Activated naive CD8-positive, alpha-beta T cell treated with anti-CD3 and anti-CD28 coated beads, Interleukin-2, amount 10 ng/mL, durations not matched to agents 7 days and 5 days (primary cell): ENCODE measurements at regions not wholly inside any gene's neighbourhood (a gene's known extent, or its start where the extent isn't known, plus 50 kb on each side); places are given as distances from the start of the nearest gene placed in this dataset.
A peak's percentile ranks its signal among the peaks of the same experiment; 100 is the strongest.
"Not testable (repeated sequence)": the region's sequence is repeated elsewhere in the genome, so short reads cannot be mapped to it uniquely, and the experiment has no call there.

Source experiments
- ATAC-seq: fragments of 150-1000 bp; cut with Tn5 transposase; one replicate; pipeline ENCODE4 v1.10.0; 2021; ENCODE audit warnings: low read depth, moderate library complexity
- POLR2A ChIA-PET: fragments of 350-600 bp; sonication (Branson Sonifier 250); formaldehyde crosslinking; loops from one replicate; lab custom pipeline; 2021; ENCODE audit warnings: antibody characterized with exemption; lab: Charles Lee
- DNase-seq: peaks from one replicate; pipeline ENCODE4 v3.0.0; 2021
- H3K27ac Mint-ChIP-seq: one replicate; pipeline ENCODE4 v1.8.0; 2022; ENCODE audit warnings: mild to moderate bottlenecking, mixed read lengths
- H3K27me3 Mint-ChIP-seq: one replicate; pipeline ENCODE4 v1.8.0; 2022; ENCODE audit warnings: mild to moderate bottlenecking, moderate library complexity, mixed read lengths
- H3K36me3 Mint-ChIP-seq: one replicate; pipeline ENCODE4 v1.8.0; 2021; ENCODE audit warnings: mild to moderate bottlenecking, mixed read lengths
- H3K4me1 Mint-ChIP-seq: one replicate; pipeline ENCODE4 v1.8.0; 2021; ENCODE audit warnings: mixed read lengths
- H3K4me3 Mint-ChIP-seq: one replicate; pipeline ENCODE4 v1.8.0; 2022; ENCODE audit warnings: mild to moderate bottlenecking, moderate library complexity, mixed read lengths
- H3K9me3 Mint-ChIP-seq: one replicate; pipeline ENCODE4 v1.8.0; 2021; ENCODE audit warnings: mixed read lengths

DNA sequence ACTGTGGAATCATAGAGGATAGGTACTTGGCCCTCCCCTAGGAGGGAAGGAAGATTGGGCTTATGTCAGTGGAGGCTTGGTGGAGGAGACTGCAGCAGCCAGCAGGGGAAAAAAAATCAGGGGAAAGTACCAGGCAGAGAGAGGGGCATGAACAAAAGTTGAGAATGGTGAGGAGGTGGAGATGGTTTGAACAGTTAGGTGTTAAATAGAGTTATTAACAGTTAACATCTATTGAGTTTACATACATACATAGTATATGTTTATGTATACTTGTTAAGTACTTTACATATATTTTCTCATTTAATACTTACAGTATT is 136.5 kb upstream of the HNRNPU start:
- no peak overlapping the region for H3K27ac Mint-ChIP-seq
- peaks cover 3% of the 10 kb centered on the region for H3K4me1 Mint-ChIP-seq
- no peak for DNase-seq
- ATAC-seq, result no peak
- peaks cover 2% of the 10 kb centered on the region for H3K27me3 Mint-ChIP-seq
- peaks cover 3% of the 10 kb centered on the region for H3K36me3 Mint-ChIP-seq
- no peak overlapping the region for H3K4me3 Mint-ChIP-seq
- POLR2A ChIA-PET, result no interaction called here
- H3K9me3 Mint-ChIP-seq, result peaks cover 3% of the 10 kb centered on the region

DNA sequence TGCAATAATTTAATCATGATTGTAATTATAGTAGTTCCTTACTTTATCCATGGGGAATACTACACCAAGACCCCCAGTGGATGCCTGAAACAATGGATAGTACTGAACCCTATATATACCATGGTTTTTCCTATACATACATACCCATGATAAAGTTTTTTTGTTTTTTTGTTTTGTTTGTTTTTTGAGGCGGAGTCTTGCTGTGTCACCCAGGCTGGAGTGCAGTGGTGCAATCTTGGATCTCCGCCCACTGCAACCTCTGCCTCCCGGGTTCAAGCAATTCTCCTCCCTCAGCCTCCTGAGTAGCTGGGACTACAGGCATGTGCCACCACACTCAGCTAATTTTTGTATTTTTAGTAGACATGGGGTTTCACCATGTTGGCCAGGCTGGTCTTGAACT is 135.3 kb upstream of the HNRNPU start:
- H3K27me3 Mint-ChIP-seq, H3K27ac Mint-ChIP-seq, H3K9me3 Mint-ChIP-seq, H3K4me1 Mint-ChIP-seq, DNase-seq, H3K4me3 Mint-ChIP-seq, POLR2A ChIA-PET, H3K36me3 Mint-ChIP-seq, ATAC-seq: not testable (repeated sequence)

DNA sequence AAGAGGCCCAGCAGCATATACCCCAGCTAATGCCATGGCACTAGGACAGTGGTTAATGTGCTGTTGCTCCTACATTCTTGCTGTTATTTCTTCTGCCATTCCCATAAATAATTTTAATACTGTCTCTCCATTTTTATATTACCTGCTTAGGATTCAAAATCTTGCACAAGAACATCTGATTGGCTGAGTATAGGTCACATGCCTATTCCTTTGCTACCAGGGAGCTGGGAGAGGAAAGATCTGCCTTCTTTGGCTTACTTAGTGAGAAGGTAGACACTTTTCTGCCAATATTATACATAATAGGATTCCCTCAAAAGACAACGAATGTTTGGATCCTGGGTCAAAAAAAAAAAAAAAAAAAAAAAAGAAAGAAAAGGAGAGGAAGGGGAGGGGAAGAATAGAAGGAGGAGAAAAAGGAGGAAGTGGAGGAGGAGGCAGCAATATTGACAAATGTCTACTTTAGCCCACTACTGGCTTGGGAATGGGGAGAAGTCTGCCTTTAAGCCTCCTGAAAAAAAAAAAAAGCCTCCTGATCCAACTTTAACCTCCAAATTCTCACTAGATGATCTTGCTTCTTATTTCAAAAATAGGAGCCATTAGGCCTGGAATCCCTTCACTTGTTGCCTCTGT is 134.5 kb upstream of the HNRNPU start:
- POLR2A ChIA-PET, result no interaction called here
- H3K4me1 Mint-ChIP-seq, result peaks cover 3% of the 10 kb centered on the region
- no peak overlapping the region for H3K4me3 Mint-ChIP-seq
- peaks cover 3% of the 10 kb centered on the region for H3K36me3 Mint-ChIP-seq
- H3K27me3 Mint-ChIP-seq, result peaks cover 2% of the 10 kb centered on the region
- ATAC-seq (no peak), DNase-seq (no peak)
- H3K27ac Mint-ChIP-seq, result no peak overlapping the region
- peaks cover 3% of the 10 kb centered on the region for H3K9me3 Mint-ChIP-seq

DNA sequence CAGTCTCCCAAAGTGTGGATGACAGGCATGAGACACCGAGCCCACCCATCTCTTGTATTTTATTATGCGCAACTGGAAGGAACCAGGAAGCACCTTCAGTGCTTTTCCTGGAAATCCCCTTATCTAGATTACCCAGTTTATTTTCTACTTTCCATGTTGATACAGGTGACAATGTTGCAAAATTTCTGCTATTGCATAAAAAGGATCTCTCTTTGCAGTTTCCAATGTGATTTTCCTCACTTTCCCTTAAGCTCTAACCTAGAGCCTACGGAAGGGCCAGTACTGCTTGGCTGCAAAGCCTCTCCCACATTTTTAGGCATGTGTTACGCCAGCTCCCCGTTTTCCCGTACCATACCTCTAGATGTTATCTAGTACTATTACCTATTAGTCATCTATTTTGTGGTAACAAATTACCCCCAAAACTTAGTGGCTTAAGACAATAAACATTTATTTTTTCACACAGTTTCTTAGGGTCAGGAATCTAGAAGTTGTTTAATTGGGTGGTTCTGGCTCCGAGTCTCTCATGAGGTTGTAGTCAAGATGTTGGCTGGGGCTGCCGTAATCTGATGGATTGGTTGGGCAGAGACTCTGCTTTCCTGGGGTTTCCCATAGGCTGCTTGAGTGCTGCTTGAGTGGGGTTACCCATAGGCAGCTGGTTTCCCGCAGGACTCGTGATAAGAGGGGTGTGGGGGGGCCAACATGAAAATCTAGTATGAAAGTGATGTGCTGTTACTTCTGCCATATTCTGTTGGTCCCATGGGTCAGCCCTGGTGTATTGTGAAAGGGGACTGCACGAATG is 131.5 kb upstream of the HNRNPU start:
- ATAC-seq (no peak), DNase-seq (no peak)
- H3K4me3 Mint-ChIP-seq, result no peak overlapping the region
- no peak overlapping the region for H3K27ac Mint-ChIP-seq
- POLR2A ChIA-PET, result no interaction called here
- H3K36me3 Mint-ChIP-seq, result no peaks in the 10 kb centered on the region
- H3K4me1 Mint-ChIP-seq, result peaks cover 2% of the 10 kb centered on the region
- peaks cover 2% of the 10 kb centered on the region for H3K27me3 Mint-ChIP-seq
- H3K9me3 Mint-ChIP-seq, result peaks cover 3% of the 10 kb centered on the region

DNA sequence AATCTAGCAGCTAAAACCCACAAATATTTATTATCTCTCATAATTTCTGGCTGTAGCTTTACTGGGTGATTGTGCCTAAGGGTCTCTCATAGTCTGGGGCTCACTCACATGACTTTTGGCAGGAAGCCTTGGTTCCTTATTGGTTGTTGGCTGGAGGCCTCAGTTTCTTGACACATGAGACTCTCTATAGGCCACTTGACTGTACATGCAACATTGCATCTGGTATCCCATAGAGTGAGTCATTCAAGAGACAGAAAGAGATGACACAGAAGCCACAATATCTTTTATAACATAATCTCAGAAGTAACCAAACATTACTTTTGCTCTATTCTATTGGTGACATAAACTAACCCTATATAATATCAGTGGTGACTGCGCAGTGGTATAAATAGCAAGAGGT is 128.5 kb upstream of the HNRNPU start:
- Mint-ChIP-seq H3K9me3 (peaks cover 1% of the 10 kb centered on the region), H3K27me3 (no peaks in the 10 kb centered on the region)
- POLR2A ChIA-PET, result no interaction called here

DNA sequence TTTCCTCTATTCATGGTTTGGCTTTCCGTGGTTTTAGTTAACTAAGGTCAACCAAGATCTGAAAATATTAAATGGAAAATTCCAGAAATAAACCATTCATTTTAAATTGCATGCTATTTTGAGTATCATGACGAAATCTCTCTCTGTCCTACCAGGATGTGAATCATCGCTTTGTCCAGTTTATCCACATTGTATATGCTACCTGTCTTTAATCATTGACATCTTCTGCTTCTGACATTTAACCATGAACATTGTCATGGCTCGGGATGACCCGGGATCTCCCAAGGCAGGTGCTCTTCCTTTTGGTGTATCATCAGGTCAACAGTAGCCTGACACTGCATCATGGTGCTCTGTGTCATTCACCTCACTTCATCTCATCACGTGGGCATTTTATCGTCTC is 125.5 kb upstream of the HNRNPU start:
- H3K27me3 Mint-ChIP-seq, result no peaks in the 10 kb centered on the region
- H3K4me1 Mint-ChIP-seq, result no peaks in the 10 kb centered on the region
- H3K9me3 Mint-ChIP-seq, result no peaks in the 10 kb centered on the region
- ATAC-seq, result no peak
- H3K27ac Mint-ChIP-seq, result no peak overlapping the region
- no peak overlapping the region for H3K4me3 Mint-ChIP-seq
- H3K36me3 Mint-ChIP-seq, result no peaks in the 10 kb centered on the region
- DNase-seq, result no peak
- POLR2A ChIA-PET, result no interaction called here

More for the DNA sequence above, 128.5 kb upstream of the HNRNPU start:
- DNase-seq (no peak), ATAC-seq (no peak)
- no peaks in the 10 kb centered on the region for H3K36me3 Mint-ChIP-seq
- no peaks in the 10 kb centered on the region for H3K4me1 Mint-ChIP-seq
- no peak overlapping the region for H3K27ac Mint-ChIP-seq
- no peak overlapping the region for H3K4me3 Mint-ChIP-seq

DNA sequence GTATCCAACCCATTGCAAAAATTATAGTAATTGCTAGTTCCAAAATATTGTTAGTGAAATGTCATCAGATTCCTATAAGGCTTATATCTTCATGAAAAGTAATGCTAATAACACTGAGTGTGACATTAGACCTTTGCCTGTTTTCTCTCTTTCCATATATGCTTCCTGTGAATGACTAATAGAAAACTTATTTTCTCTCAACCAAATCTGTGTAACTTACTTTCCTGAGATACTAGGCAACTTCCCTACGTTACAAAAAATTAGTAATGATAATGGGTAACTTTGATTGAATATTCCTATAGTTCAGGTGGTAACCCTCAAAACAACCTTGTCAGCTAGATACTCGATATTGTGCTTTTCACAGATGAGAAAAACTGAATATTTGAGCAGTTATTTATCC is 124.2 kb upstream of the HNRNPU start:
- H3K9me3 Mint-ChIP-seq, result no peaks in the 10 kb centered on the region
- DNase-seq (no peak), ATAC-seq (no peak)
- no peaks in the 10 kb centered on the region for H3K4me1 Mint-ChIP-seq
- POLR2A ChIA-PET, result no interaction called here
- H3K4me3 Mint-ChIP-seq, result no peak overlapping the region
- H3K27ac Mint-ChIP-seq, result no peak overlapping the region
- H3K27me3 Mint-ChIP-seq, result no peaks in the 10 kb centered on the region
- H3K36me3 Mint-ChIP-seq, result no peaks in the 10 kb centered on the region

DNA sequence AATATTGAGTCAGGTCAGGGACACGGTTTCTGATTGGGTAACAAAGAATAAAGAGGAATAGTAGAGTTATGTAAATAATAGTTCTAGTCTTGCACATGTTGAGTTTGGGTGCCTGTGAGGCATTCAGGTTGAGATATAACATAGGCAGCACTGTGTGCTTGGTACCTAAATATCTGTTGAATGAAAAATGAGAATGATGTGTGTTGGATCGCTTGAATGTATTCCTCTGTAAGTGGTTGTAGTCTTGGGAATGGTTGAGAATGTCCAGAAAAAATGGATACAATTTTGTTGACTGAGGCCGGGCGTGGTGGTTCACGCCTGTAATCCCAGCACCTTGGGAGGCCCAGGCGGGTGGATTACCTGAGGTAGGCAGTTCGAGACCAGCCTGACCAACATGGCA is 116.3 kb upstream of the HNRNPU start:
- POLR2A ChIA-PET, result no interaction called here
- Mint-ChIP-seq H3K4me1 (no peaks in the 10 kb centered on the region), H3K9me3 (no peaks in the 10 kb centered on the region), H3K27ac (no peak overlapping the region), H3K27me3 (no peaks in the 10 kb centered on the region), H3K4me3 (no peak overlapping the region), H3K36me3 (no peaks in the 10 kb centered on the region)
- DNase-seq (no peak), ATAC-seq (no peak)

DNA sequence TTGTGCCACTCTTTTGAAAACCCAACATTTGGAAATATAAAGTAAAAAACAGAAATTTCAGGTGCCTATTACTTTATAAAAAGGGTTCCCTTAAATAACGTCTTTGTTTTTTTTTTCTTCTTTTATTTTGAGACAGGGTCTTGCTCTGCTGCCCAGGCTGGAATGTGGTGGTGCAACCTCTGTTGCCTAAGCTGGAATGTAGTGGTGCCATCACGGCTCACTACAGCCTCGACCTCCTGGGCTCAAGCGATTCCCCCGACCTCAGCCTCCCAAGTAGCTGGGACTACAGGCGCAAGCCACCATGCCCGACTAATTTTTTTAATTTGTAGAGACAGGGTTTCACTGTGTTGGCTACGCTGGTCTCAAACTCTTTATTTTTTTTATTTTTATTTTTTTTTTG is 110.2 kb upstream of the HNRNPU start:
- H3K27ac Mint-ChIP-seq, result no peak overlapping the region
- no peaks in the 10 kb centered on the region for H3K9me3 Mint-ChIP-seq
- no peak overlapping the region for H3K4me3 Mint-ChIP-seq
- POLR2A ChIA-PET, result no interaction called here
- no peaks in the 10 kb centered on the region for H3K36me3 Mint-ChIP-seq
- ATAC-seq, result no peak
- no peaks in the 10 kb centered on the region for H3K27me3 Mint-ChIP-seq
- DNase-seq, result no peak
- H3K4me1 Mint-ChIP-seq, result peaks cover 9% of the 10 kb centered on the region

DNA sequence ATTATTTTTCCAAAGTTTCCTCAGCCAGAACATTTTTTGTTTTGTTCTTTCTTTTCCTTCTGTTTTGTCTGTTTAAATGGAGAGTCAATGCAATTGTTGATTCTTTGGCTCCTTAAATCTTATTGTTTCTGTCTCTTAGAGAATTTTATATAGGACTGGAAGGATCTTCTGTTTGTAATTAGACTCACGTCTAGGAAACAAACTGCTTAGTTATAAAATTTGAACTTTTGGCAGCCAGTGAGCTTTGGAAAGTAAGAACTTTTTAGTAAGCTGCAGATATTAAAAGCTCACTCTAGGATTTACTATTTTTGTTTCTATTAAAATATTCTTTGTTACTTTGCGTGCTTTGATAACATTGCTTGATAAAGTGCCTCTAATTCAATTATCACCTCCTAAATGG is 109.8 kb upstream of the HNRNPU start:
- POLR2A ChIA-PET, result no interaction called here
- no peaks in the 10 kb centered on the region for H3K27me3 Mint-ChIP-seq
- no peaks in the 10 kb centered on the region for H3K9me3 Mint-ChIP-seq
- no peak overlapping the region for H3K4me3 Mint-ChIP-seq
- H3K27ac Mint-ChIP-seq, result no peak overlapping the region
- H3K4me1 Mint-ChIP-seq, result peaks cover 13% of the 10 kb centered on the region
- DNase-seq, result no peak
- no peak for ATAC-seq
- no peaks in the 10 kb centered on the region for H3K36me3 Mint-ChIP-seq

DNA sequence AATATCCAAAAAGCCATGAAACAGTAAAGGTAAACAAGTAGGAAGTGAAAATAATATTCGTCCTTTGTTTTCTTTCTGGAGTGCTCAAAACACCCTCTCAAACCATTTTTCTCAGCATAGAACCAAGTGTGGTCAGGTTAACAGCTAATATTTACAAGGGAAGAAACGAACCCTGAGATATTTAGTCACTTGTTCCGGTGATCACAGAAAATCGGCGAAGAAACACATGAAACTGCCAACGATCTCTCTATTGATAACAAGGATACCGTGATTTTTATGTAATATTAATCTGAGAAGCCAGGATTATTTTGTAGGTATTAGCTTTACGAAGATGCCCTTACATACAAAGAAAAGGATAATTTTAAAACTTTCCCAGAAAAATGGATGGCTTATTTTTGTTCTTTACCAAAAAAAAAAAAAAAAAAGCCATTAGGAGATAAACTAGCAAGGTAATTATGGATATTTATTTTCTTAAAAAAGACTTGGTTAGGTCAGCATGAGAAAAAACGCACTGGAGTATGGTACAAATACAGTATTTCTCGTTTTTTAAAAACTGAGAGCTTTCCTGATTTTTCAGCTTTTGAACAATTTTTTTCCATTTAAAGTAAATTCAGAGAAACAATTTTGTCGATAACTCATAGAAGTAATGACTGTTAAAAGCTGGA is 107.3 kb upstream of the HNRNPU start:
- ATAC-seq, result no peak
- no peak for DNase-seq
- peak overlapping the region; percentile 98 for H3K27ac Mint-ChIP-seq

DNA sequence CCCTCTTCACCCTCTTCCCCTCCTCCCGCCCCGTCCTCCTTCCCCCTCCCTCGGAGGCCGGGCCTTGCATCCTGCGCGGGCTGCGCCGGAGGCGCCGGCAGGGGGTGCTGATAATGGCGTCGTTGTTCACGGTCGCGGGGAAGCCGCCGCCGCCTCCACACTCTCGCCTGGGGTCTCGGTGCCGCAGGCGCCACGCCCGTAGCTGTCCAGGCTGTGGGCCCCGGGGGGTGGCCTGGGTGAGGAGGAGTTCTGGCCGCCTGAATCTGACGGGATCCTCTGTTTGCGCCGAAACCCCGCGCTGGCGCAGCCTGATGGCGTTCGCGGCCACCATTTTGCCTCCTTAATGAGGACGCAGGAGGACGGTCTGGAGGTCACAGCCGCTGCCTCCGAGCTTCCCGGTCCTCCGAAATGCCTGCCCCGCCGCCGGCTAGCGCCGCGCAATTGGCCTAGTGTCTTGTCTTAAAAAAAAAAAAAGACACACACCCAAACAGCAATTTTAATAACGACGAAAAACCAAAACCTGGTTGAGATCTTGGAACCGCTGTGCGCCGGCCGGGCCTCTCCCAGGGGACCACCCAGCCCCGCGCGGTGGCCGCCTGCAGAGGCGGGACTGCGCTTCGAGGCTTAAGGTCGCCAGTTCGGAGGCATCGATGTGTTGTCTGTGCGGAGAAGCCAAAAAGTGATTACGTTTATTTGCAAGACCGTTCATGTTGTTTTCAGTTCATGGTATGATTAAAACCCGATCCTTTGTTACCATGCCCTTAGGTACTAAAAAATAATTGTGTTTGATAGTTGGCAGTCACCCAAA is 106.6 kb upstream of the HNRNPU start:
- ATAC-seq (peak; percentile 81), DNase-seq (peak; percentile 93)
- Mint-ChIP-seq H3K27ac (peak overlapping the region; percentile 98), H3K9me3 (no peaks in the 10 kb centered on the region), H3K4me3 (peak overlapping the region; percentile 89), H3K4me1 (peaks cover 19% of the 10 kb centered on the region), H3K27me3 (peaks cover 4% of the 10 kb centered on the region), H3K36me3 (no peaks in the 10 kb centered on the region)
- POLR2A ChIA-PET, result interaction anchor here (0.5 to 4.6 kb wide), 11 partner anchors 17 to 520 kb away, joined by 3 to 101 read pairs (median 6); partner anchors contain the start of genes ADSS2, CATSPERE, COX20 and DESI2

More for the DNA sequence above, 107.3 kb upstream of the HNRNPU start:
- peak overlapping the region; percentile 89 for H3K4me3 Mint-ChIP-seq
- POLR2A ChIA-PET, result interaction anchor here (0.5 to 4.6 kb wide), 9 partner anchors 70 to 520 kb away, joined by 3 to 101 read pairs (median 6); partner anchors contain the start of genes ADSS2, CATSPERE, COX20 and DESI2
- H3K27me3 Mint-ChIP-seq, result peaks cover 4% of the 10 kb centered on the region
- peaks cover 19% of the 10 kb centered on the region for H3K4me1 Mint-ChIP-seq
- H3K36me3 Mint-ChIP-seq, result no peaks in the 10 kb centered on the region
- no peaks in the 10 kb centered on the region for H3K9me3 Mint-ChIP-seq

DNA sequence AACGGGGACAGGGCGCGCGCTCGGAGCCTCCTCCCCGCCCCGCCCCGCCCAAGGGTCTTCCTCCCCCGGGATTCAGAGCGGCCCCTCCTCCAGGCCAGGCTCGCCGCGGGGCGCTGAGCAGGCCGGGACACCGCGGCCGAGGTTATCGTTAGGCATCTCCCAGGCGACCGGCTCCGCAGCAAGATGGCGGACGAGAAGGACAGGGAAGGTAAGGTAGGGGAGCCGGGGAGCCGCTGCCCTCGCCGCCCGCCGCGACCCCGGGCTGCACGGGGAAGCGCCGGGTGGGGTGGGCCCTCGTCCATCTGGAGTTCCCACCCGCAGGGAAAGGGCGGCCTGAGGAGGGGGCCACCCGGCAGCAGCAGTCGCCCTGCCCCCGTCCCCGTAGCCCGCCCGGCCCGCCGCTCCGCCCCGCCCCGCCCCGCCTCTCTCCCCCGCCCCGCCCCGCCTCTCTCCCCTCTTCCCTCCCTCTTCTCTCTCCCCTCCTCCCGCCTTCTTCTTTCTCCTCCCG is 105.9 kb upstream of the HNRNPU start:
- Mint-ChIP-seq H3K36me3 (no peaks in the 10 kb centered on the region), H3K27ac (peak overlapping the region; percentile 98), H3K4me3 (peak overlapping the region; percentile 97), H3K27me3 (peaks cover 4% of the 10 kb centered on the region), H3K9me3 (no peaks in the 10 kb centered on the region), H3K4me1 (peaks cover 19% of the 10 kb centered on the region)
- ATAC-seq, result peak; percentile 65
- POLR2A ChIA-PET, result interaction anchor here (0.7 to 4.6 kb wide), 8 partner anchors 18 to 519 kb away, joined by 4 to 101 read pairs (median 6); partner anchors contain the start of genes ADSS2, CATSPERE, COX20 and DESI2
- peak; percentile 85 for DNase-seq
